ENCODE measurements at regions not wholly inside any gene's neighbourhood (a gene's known extent, or its start where the extent isn't known, plus 50 kb on each side); places are given as distances from the start of the nearest gene placed in this dataset.

- TF ChIP-seq CTCF (tag by site-specific recombination; IDR thresholded peaks at IDR 0.05) (no peak), ZNF704 (tag by site-specific recombination; IDR thresholded peaks at IDR 0.05) (no peak), ZNF221 (tag by site-specific recombination; IDR thresholded peaks at IDR 0.05; ENCODE audit: borderline replicate concordance) (no peak)
Measured at GRCh38 chr16:48441106-48441505, 55.9 kb upstream of the SIAH1 start (continued).

DNA sequence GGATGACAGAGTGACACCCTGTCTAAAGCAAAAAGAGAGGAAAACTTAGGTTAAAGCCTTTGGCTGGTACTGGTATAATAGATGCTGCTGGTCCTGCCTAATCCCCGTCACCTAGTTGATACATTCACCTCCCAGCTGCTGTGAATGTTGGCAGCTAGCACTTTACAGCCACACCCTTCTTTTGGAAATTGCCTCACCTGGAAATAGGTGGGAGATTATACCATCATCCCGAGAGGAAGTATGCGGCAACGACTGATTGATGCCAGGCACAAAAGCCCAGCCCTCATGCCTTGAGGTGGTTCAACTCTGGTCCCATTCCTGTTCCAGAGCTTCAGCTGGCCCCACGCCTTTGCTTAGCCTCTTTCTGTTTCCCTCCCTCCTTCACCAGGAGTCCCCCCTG lies 53.2 kb upstream of the SIAH1 start:
- CTCF ChIA-PET: interaction anchor here (0.6 to 0.7 kb wide), 2 partner anchors 8 to 90 kb away, joined by 3 read pairs; no protein-coding TSS in a partner anchor
- H3K4me3 ChIP-seq (ENCODE audit: low read depth, low read length): no peak overlapping the region
- no peak for TF ChIP-seq ZBTB20 (tag by site-specific recombination; IDR thresholded peaks at IDR 0.05)
- TF ChIP-seq KLF7 (tag by site-specific recombination; IDR thresholded peaks at IDR 0.05; ENCODE audit: borderline replicate concordance): no peak
- TF ChIP-seq SP3 (tag by site-specific recombination; IDR thresholded peaks at IDR 0.05): no peak
- no peak for TF ChIP-seq ZBTB1 (tag by site-specific recombination; IDR thresholded peaks at IDR 0.05)
- no peak for TF ChIP-seq ZNF133 (tag by site-specific recombination; IDR thresholded peaks at IDR 0.05)
- TF ChIP-seq TRIM28 (IDR thresholded peaks at IDR 0.05; ENCODE audit: borderline replicate concordance, low read length): no peak
- no peak for TF ChIP-seq ZNF514 (tag by site-specific recombination; IDR thresholded peaks at IDR 0.05)
- H3K9me3 ChIP-seq (ENCODE audit: control insufficient read depth, insufficient read depth, low read depth, low read length): no peaks in the 10 kb centered on the region
- H3K27ac ChIP-seq (ENCODE audit: extremely low read depth, low read depth, low read length): no peak overlapping the region
- H3K36me3 ChIP-seq (ENCODE audit: control insufficient read depth in 2 of 2, insufficient read depth in 1 of 2, low read length in 2 of 2): no peaks in the 10 kb centered on the region
- POLR2A ChIA-PET: no interaction called here
- peaks cover 3% of the 10 kb centered on the region; the same call in 1 of the 2 replicates for H3K4me1 ChIP-seq (ENCODE audit: control insufficient read depth, insufficient read depth, low read length)

DNA sequence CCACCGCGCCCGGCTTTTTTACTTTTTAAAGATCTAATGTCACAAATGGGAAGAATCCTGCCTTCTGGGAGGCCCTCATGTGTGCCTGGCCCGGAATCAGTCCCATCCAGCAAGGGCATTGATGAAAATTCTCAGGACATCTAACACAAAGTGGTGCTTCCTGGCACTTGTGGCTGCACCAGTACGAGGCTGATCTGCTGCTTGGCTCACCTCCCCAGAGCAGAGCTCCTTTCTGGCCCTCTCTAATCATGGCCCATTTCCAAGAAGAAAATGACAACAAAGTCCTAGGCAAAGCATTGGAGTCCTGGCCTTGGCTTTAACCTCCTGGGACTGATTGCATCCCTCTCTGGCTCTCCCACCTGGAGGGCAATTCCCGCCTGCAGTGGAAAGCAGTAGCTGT lies 50.7 kb upstream of the SIAH1 start:
- no peak for TF ChIP-seq FEZF1 (tag by site-specific recombination; IDR thresholded peaks at IDR 0.05)
- TF ChIP-seq ZNF341 (tag by site-specific recombination; IDR thresholded peaks at IDR 0.05; ENCODE audit: low read depth): peak; percentile 70; the same call in 1 of the 2 replicates
- peak; percentile 45; the same call in 1 of the 2 replicates for TF ChIP-seq GLIS1 (tag by site-specific recombination; IDR thresholded peaks at IDR 0.05)
- H3K36me3 ChIP-seq (ENCODE audit: control insufficient read depth in 2 of 2, insufficient read depth in 1 of 2, low read length in 2 of 2): no peaks in the 10 kb centered on the region
- H3K9me3 ChIP-seq (ENCODE audit: control insufficient read depth, insufficient read depth, low read depth, low read length): no peaks in the 10 kb centered on the region
- no peaks in the 10 kb centered on the region for H3K4me1 ChIP-seq (ENCODE audit: control insufficient read depth, insufficient read depth, low read length)
- no peak overlapping the region for H3K27ac ChIP-seq (ENCODE audit: extremely low read depth, low read depth, low read length)
- no peak overlapping the region for H3K4me3 ChIP-seq (ENCODE audit: low read depth, low read length)
- CTCF ChIA-PET: interaction anchor here (0.7 kb wide), 1 partner anchor 96 kb away, joined by 6 read pairs; no protein-coding TSS in a partner anchor
- POLR2A ChIA-PET: interaction anchor here (0.9 to 1.1 kb wide), 2 partner anchors 9 to 187 kb away, joined by 3 to 4 read pairs; no protein-coding TSS in a partner anchor

GRCh38 chr16:48435318-48435680 lies 50.1 kb upstream of the SIAH1 start:
- Histone ChIP-seq H3K36me3 (ENCODE audit: control insufficient read depth in 2 of 2, insufficient read depth in 1 of 2, low read length in 2 of 2) (no peaks in the 10 kb centered on the region), H3K4me3 (ENCODE audit: low read depth, low read length) (no peak overlapping the region), H3K9me3 (ENCODE audit: control insufficient read depth, insufficient read depth, low read depth, low read length) (no peaks in the 10 kb centered on the region), H3K4me1 (ENCODE audit: control insufficient read depth, insufficient read depth, low read length) (no peaks in the 10 kb centered on the region), H3K27ac (ENCODE audit: extremely low read depth, low read depth, low read length) (no peak overlapping the region)
- TF ChIP-seq ZNF184 (tag by site-specific recombination; IDR thresholded peaks at IDR 0.05) (no peak), ZNF341 (tag by site-specific recombination; IDR thresholded peaks at IDR 0.05; ENCODE audit: low read depth) (no peak), ZNF621 (tag by site-specific recombination; IDR thresholded peaks at IDR 0.05) (no peak), ZNF639 (tag by site-specific recombination; IDR thresholded peaks at IDR 0.05) (no peak), ZNF747 (tag by site-specific recombination; IDR thresholded peaks at IDR 0.05) (no peak), ZNF707 (tag by site-specific recombination; IDR thresholded peaks at IDR 0.05) (no peak), ZNF366 (tag by site-specific recombination; conservative IDR thresholded peaks at IDR 0.05) (no peak), PRDM1 (tag by site-specific recombination; IDR thresholded peaks at IDR 0.05) (no peak), ZNF768 (tag by site-specific recombination; IDR thresholded peaks at IDR 0.05) (no peak), KLF8 (tag by site-specific recombination; IDR thresholded peaks at IDR 0.05) (no peak), KLF16 (tag by site-specific recombination; IDR thresholded peaks at IDR 0.05) (no peak)
- ChIA-PET POLR2A (interaction anchor here (1.1 kb wide), 1 partner anchor 10 kb away, joined by 3 read pairs; no protein-coding TSS in a partner anchor), CTCF (no interaction called here)
